Fibroblast of villous mesenchyme (primary cell): ENCODE measurements at regions not wholly inside any gene's neighbourhood (a gene's known extent, or its start where the extent isn't known, plus 50 kb on each side); places are given as distances from the start of the nearest gene placed in this dataset.

ENCODE experiments used
- DNase-seq: peaks from one replicate; pipeline ENCODE4 v3.0.0-alpha.2; 2010; ENCODE audit warnings: low read depth
- H3K4me3 ChIP-seq: 2 replicates; pipeline ENCODE4 v1.5.1; 2011; ENCODE audit warnings: low read depth, mild to moderate bottlenecking, low read length
- TF ChIP-seq, protein P1 (sequence below): IDR thresholded peaks from 2 replicates; pipeline ENCODE4 v1.5.1; 2012; ENCODE audit warnings: low read depth, mild to moderate bottlenecking, low read length; ENCODE audit not compliant: insufficient read depth

DNA sequence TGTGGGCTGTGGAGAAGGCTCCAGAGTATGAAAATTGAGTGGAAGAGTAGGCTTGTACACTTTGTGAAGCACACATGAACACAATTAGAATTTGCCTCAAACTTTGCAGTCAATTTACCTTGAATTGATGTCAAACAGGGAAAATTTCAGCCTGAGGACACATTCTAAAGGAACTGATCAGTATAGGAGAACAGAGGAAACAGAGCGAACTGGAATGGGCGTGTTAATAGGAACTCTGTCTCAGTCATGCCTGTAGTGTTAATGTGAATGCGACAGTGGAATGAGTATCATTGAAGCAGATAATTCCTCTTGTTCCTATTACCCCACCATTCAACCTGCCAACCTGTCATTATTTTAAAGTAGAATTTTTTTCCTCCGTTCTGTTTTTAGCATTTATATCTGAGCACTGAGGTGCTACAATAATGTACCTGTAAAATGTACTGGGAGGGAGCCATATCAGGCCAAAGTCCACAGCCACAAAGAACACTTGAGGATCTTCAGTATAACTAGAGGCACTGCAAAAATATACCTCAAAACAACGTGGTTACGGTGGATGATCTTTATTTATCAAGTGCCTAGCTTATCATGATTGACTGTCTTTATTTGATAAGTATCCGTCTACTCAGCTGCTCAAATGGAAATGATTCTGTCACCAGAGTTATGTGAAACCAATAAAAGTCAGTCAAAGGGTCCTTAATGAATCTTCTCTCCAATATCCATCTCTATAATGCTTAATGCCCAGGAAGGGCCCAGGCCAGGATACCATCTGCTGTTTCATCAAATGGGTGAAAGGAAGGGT lies 125.3 kb upstream of the STMND1 start:
- TF ChIP-seq, protein P1, sequence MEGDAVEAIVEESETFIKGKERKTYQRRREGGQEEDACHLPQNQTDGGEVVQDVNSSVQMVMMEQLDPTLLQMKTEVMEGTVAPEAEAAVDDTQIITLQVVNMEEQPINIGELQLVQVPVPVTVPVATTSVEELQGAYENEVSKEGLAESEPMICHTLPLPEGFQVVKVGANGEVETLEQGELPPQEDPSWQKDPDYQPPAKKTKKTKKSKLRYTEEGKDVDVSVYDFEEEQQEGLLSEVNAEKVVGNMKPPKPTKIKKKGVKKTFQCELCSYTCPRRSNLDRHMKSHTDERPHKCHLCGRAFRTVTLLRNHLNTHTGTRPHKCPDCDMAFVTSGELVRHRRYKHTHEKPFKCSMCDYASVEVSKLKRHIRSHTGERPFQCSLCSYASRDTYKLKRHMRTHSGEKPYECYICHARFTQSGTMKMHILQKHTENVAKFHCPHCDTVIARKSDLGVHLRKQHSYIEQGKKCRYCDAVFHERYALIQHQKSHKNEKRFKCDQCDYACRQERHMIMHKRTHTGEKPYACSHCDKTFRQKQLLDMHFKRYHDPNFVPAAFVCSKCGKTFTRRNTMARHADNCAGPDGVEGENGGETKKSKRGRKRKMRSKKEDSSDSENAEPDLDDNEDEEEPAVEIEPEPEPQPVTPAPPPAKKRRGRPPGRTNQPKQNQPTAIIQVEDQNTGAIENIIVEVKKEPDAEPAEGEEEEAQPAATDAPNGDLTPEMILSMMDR = no peak
- no peak overlapping the region for H3K4me3 ChIP-seq
- DNase-seq = no peak

DNA sequence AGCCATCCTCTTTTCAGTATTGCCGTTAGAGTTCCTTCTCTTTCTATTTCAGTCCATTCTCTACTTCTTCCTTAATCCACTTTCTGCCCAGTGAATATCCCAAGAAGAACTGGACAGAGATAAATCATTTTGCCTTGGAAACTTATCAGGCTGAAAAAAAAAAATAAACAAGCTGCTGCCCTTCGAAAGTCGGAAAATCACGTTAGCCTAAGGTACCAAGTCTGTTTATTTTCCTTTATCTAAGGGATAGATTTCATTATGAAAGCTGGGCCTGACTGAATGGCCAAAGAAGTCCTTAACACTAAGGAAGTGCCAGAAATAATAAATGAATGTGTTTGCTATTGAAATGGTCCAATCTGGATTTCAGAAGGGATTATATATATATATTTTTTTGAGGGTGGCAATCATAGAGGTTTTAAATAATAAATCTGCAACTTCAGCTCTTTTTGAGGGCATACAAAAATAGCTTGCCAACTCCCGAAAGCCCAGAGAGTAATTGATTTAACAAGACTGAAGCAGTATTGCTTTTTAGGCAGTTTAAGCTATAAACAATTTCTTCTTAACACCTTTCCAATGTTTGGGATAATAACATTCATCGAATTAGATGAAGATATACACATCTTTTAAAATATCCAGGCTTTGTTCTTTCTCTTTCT lies 127.0 kb upstream of the STMND1 start:
- no peak for DNase-seq

DNA sequence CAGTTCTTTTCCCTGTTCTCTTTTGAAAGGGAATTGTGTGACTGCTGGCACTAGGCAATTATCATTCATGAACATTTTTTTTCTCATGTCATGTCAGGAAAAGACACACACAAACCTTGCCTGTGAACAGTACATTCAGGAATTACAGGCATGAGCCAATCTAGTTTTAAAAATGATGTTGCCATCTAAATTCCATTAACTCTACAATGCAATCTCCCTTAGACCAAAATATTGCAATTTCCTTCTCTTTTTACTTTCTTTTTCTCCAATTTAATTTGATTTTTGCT lies 127.5 kb upstream of the STMND1 start:
- no peak overlapping the region for H3K4me3 ChIP-seq
- DNase-seq = no peak
- TF ChIP-seq, protein P1 = no peak

More for the DNA sequence above, 127.0 kb upstream of the STMND1 start:
- H3K4me3 ChIP-seq = no peak overlapping the region
- TF ChIP-seq, protein P1 = no peak

DNA sequence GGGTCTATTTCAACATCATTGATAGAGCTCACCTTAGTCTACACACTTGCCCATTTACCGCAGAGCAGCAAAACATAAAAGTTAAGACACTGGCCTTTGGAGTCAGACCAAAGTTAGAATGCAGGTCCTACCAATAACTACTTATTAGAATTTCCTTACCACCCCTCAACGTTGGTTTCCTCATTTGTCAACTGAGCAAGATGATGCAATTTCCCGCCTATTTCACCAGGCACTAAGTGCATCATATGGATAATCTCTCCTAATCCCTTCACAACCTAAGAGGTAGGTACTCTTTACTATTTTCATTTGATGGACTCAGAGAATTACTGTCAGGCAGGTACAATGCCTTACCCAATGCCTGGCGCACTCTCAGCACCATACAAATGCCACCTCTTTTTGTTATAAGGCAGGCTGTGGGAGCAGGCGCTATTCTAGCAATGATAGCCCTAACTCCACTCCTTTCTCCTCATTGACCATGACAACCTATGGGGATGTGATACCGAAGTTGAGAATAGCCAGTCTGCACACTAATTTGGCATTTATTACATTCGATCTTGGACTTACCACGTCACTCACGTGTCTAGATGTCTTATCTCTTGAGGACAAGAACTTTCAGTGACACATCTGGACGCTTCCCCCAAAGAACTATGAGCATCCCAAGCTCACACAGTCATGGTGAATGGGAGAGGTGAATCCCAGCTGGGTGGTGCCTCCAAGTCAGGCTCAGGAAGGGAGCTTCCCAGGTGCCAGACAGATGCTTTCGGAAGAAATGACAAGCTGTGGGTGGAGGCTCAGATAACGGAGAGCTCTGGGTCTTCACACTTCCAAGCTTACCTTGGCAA lies 128.1 kb upstream of the STMND1 start:
- TF ChIP-seq, protein P1 = no peak
- DNase-seq = no peak
- no peak overlapping the region for H3K4me3 ChIP-seq

DNA sequence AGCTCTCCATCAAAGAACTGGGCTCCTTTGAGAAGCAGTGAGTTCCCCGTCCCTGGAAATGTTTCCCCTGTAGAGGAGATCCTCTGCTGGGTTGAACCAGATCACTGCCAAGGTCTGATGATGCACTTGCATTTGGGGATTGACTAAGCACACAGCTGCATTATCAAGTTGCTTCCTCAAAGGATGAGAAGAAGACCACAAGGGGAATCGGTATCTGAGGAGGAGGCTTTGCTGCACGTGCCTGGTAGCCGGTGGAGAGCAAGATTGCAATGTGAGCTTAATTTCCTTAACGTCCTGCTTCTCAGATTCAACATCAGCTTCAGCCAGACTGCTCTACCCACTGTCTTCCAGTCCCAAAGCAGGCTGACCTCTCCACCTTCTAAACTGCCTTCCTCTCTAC lies 128.8 kb upstream of the STMND1 start:
- DNase-seq = no peak
- TF ChIP-seq, protein P1 = no peak

DNA sequence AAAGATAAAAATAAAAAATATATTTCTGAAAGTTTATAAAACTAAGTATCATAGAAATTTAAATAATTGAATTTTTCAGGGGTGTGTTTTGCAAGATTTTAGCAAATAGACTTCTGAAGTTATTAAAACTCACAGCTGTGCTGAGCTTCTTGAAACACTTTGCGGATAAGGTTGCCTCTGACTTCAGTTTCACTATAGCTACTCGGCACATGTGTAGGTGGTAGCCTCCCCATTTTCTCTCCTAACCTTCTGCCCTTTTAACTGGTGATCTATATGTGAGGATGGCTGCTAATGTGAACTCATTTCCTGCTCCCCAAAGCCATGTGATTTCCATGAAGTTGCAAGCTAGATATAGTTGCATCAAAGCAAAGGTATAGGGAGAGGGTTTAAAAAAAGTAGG lies 129.3 kb upstream of the STMND1 start:
- TF ChIP-seq, protein P1 = no peak
- H3K4me3 ChIP-seq = no peak overlapping the region
- no peak for DNase-seq

More for the DNA sequence above, 128.8 kb upstream of the STMND1 start:
- H3K4me3 ChIP-seq = no peak overlapping the region
